A549 (cell line): ENCODE measurements at regions not wholly inside any gene's neighbourhood (a gene's known extent, or its start where the extent isn't known, plus 50 kb on each side); places are given as distances from the start of the nearest gene placed in this dataset.

Experiments used
- ATAC-seq, 2 experiments: fragments of 200-7000 bp in 1 of 2; fragments of >200 bp in 1 of 2; cut with Nextera tagmentation in 1 of 2; cut with Tn5 transposase in 1 of 2; 3 replicates each; pipeline versions ENCODE4 v1.8.0 to v1.9.1; 2018 to 2020; ENCODE audit warnings: mild to moderate bottlenecking in 1 of 2, moderate library complexity in 1 of 2
- CTCF ChIA-PET: fragments of 300-600 bp; sonication (Branson Sonifier 250); formaldehyde crosslinking; extraction: SDS; loops from one replicate; lab custom pipeline; 2021; ENCODE audit warnings: antibody characterized with exemption, inconsistent platforms; lab: Yijun Ruan, JAX
- POLR2A ChIA-PET: fragments of 350-600 bp; formaldehyde crosslinking; extraction: SDS; loops from one replicate; lab custom pipeline; 2021; ENCODE audit warnings: antibody characterized with exemption, inconsistent platforms; lab: Yijun Ruan, JAX
- DNase-seq, 2 experiments: peaks; one replicate each; pipeline versions ENCODE4 v3.0.0 to v3.0.0-alpha.2; 2011 to 2016; ENCODE audit warnings: low read depth in 1 of 2, low spot score in 1 of 2
- FAIRE-seq: peaks from 2 replicates; lab custom pipeline; 2011; peaks lifted over from hg19 to GRCh38; lab: Jason Lieb, UNC
- H3K27ac ChIP-seq, 2 experiments: fragments of >200 bp; sonication (Bioruptor Twin); formaldehyde crosslinking; 3 replicates each; pipeline ENCODE4 v1.5.1; 2016 to 2017
- H3K4me1 ChIP-seq: fragments of >200 bp; sonication (Bioruptor Twin); formaldehyde crosslinking; 3 replicates; pipeline ENCODE4 v1.6.1; 2016
- H3K4me2 ChIP-seq: fragments of >200 bp; sonication (Bioruptor Twin); formaldehyde crosslinking; 3 replicates; pipeline ENCODE4 v1.6.1; 2016
- H3K4me3 ChIP-seq: fragments of >200 bp; sonication (Bioruptor Twin); formaldehyde crosslinking; 3 replicates; pipeline ENCODE4 v1.5.1; 2016
- H3K9me3 ChIP-seq: fragments of >200 bp; sonication (Bioruptor Twin); formaldehyde crosslinking; 3 replicates; pipeline ENCODE4 v1.6.1; 2016
- CTCF ChIP-seq: fragments of >200 bp; sonication (Bioruptor Twin); formaldehyde crosslinking; IDR thresholded peaks from 3 replicates; pipeline ENCODE4 v1.5.1; 2016
- HDAC2 ChIP-seq: fragments of 200-600 bp; sonication (generic); IDR thresholded peaks from 2 replicates; pipeline ENCODE4 v1.6.1; 2016
- HOXB13 ChIP-seq: fragments of 250-450 bp; sonication (Bioruptor Pico); IDR thresholded peaks from 2 replicates; pipeline ENCODE4 v1.5.0; 2020; ENCODE audit warnings: low read depth, mild to moderate bottlenecking, moderate library complexity
- JUN ChIP-seq, 2 experiments: fragments of >200 bp; sonication (Bioruptor Twin); formaldehyde crosslinking; IDR thresholded peaks; 2 replicates in 1 of 2; 3 replicates in 1 of 2; pipeline ENCODE4 v1.6.1; 2016 to 2017
- KDM1A ChIP-seq: fragments of 200-600 bp; sonication (generic); IDR thresholded peaks from 2 replicates; pipeline ENCODE4 v1.6.1; 2016; ENCODE audit warnings: low read depth, mild to moderate bottlenecking
- KDM5A ChIP-seq: fragments of 200-600 bp; sonication (generic); IDR thresholded peaks from 2 replicates; pipeline ENCODE4 v1.6.1; 2016; ENCODE audit warnings: antibody characterized with exemption, mild to moderate bottlenecking
- MYC ChIP-seq: IDR thresholded peaks from 2 replicates; pipeline ENCODE4 v1.6.1; 2012; ENCODE audit warnings: mild to moderate bottlenecking, inconsistent platforms, low read length, improper control_type of control experiment, borderline replicate concordance
- RFX5 ChIP-seq: fragments of 450-650 bp; IDR thresholded peaks from 2 replicates; pipeline ENCODE4 v1.7.1; 2014; ENCODE audit warnings: antibody characterized with exemption, mild to moderate bottlenecking, moderate library complexity
- TFCP2L1 ChIP-seq: fragments of 250-450 bp; sonication (Bioruptor Pico); IDR thresholded peaks from 2 replicates; pipeline ENCODE4 v1.5.0; 2021; ENCODE audit warnings: mild to moderate bottlenecking
- ZFP36 ChIP-seq: fragments of 450-650 bp; IDR thresholded peaks from 2 replicates; pipeline ENCODE4 v1.6.1; 2014; ENCODE audit warnings: borderline replicate concordance; ENCODE audit not compliant: partially characterized antibody
- ZNF302 ChIP-seq: fragments of 250-450 bp; sonication (Bioruptor Pico); IDR thresholded peaks from 2 replicates; pipeline ENCODE4 v1.9.0; 2021; ENCODE audit warnings: inconsistent platforms, mild to moderate bottlenecking, moderate library complexity
- WGBS: methylation state at CpG from one replicate; pipeline ENCODE4 v1.1.6; 2017; ENCODE audit errors: missing lambda C conversion rate; 5-methylcytosine and 5-hydroxymethylcytosine counted together
- TF ChIP-seq, protein P1 (sequence below): fragments of 200-600 bp; sonication (generic); IDR thresholded peaks from 2 replicates; pipeline ENCODE4 v1.6.1; 2016; ENCODE audit warnings: antibody characterized with exemption, mild to moderate bottlenecking, moderate library complexity

- H3K9me3 ChIP-seq = no peaks in the 10 kb centered on the region
- 36% methylated on average over 4 of the region's 6 CpGs for WGBS
- POLR2A ChIA-PET = no interaction called here
These were observed 361.1 kb upstream of the SLC14A2 start for GRCh38 chr18:45253973-45254708.

DNA sequence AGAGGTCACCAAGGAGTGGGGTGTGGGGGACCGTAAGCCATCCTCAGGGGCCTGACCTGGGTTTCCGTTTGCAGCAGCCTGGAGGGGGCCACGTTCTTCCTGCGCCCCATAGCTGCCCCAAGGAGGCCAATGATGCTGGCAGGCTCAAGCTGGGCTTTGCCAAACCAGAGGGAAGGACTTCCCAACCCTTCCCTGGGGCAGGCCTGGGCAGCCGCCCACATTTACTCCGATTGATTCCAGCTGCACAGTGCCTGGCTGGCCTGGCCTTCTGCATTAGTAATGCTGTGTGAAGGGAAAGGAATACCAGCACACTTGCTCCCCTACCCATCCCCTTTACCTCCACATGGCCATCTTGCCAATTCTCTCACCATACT, 360.6 kb upstream of the SLC14A2 start:
- Histone ChIP-seq H3K27ac (no peak overlapping the region), H3K9me3 (no peaks in the 10 kb centered on the region), H3K4me2 (no peak overlapping the region), H3K4me3 (no peak overlapping the region), H3K4me1 (no peaks in the 10 kb centered on the region)
- TF ChIP-seq ZFP36 (no peak), KDM5A (no peak), JUN (IDR thresholded peaks at IDR 0.05) (no peak), CTCF (no peak)
- TF ChIP-seq, protein P1, sequence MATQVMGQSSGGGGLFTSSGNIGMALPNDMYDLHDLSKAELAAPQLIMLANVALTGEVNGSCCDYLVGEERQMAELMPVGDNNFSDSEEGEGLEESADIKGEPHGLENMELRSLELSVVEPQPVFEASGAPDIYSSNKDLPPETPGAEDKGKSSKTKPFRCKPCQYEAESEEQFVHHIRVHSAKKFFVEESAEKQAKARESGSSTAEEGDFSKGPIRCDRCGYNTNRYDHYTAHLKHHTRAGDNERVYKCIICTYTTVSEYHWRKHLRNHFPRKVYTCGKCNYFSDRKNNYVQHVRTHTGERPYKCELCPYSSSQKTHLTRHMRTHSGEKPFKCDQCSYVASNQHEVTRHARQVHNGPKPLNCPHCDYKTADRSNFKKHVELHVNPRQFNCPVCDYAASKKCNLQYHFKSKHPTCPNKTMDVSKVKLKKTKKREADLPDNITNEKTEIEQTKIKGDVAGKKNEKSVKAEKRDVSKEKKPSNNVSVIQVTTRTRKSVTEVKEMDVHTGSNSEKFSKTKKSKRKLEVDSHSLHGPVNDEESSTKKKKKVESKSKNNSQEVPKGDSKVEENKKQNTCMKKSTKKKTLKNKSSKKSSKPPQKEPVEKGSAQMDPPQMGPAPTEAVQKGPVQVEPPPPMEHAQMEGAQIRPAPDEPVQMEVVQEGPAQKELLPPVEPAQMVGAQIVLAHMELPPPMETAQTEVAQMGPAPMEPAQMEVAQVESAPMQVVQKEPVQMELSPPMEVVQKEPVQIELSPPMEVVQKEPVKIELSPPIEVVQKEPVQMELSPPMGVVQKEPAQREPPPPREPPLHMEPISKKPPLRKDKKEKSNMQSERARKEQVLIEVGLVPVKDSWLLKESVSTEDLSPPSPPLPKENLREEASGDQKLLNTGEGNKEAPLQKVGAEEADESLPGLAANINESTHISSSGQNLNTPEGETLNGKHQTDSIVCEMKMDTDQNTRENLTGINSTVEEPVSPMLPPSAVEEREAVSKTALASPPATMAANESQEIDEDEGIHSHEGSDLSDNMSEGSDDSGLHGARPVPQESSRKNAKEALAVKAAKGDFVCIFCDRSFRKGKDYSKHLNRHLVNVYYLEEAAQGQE = no peak
- CTCF ChIA-PET = no interaction called here
- ATAC-seq (no peak), FAIRE-seq (no peak), DNase-seq (no peak)
- 38% methylated on average over 1 of the region's 6 CpGs for WGBS
- POLR2A ChIA-PET = no interaction called here

More at GRCh38 chr18:45253973-45254708, 361.1 kb upstream of the SLC14A2 start:
- FAIRE-seq = no peak
- ATAC-seq = no peak
- TF ChIP-seq MYC (no peak), HDAC2 (no peak), HOXB13 (CRISPR knock-in tag) (no peak), RFX5 (no peak), ZNF302 (no peak), JUN (IDR thresholded peaks at IDR 0.05) (no peak), TFCP2L1 (CRISPR knock-in tag) (no peak), KDM1A (no peak), CTCF (no peak)
- TF ChIP-seq, protein P1 = no peak
- TF ChIP-seq, all 56 proteins: peak for 0
- no peaks in the 10 kb centered on the region for H3K4me1 ChIP-seq
- no peak overlapping the region for H3K4me3 ChIP-seq
- no peak overlapping the region for H3K4me2 ChIP-seq
- no peak overlapping the region for H3K27ac ChIP-seq
- CTCF ChIA-PET = no interaction called here
- DNase-seq = no peak
